HG03460 (cell line): ENCODE measurements at regions not wholly inside any gene's neighbourhood (a gene's known extent, or its start where the extent isn't known, plus 50 kb on each side); places are given as distances from the start of the nearest gene placed in this dataset.
A peak's percentile ranks its signal among the peaks of the same experiment; 100 is the strongest.

ENCODE experiments used
- ATAC-seq: cut with Tn5 transposase; IDR thresholded peaks from one replicate; pipeline ENCODE4 v1.9.1; 2021; ENCODE audit not compliant: unreplicated experiment

DNA sequence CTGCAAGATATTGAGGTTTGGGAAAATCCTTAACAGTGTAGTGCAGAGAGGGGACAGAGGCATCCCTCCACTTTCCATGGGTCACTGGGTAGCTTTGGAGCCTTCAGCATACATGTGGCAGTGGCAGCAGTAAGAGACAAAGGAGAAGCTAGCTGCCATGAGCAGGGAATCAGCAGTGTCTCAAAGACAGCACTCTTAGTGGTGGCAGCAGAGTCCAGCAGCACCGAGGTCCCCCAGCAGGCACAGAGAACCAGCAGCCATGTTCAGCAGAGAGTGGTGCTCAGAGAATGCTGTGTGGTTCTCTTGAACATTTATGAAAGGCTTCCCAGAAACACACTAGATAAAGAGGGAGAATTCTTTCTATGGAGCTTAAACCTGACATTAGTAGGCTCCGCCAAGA is 308.5 kb downstream of the CENPC start:
- no peak for ATAC-seq

- ATAC-seq, result no peak
These were observed 309.0 kb downstream of the CENPC start for GRCh38 chr4:67236318-67236717.

DNA sequence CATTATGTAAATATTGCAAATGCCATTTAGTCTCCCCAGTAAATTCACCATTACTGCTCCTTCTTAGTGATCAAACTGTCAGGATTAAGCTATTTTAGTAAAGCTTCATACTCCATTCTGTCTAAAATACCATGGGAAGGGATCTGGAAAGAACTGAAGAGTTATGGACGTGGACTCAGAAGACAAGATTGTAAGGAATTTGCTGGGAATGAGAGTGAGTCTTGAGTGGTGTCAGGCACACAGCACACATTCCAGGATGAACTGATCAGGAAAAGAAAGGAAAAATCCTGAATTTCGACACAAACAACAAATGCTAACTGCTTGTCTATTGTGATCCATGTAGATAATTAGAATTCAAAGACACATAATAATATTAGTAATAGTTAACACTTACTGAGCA is 311.0 kb downstream of the CENPC start:
- no peak for ATAC-seq

- no peak for ATAC-seq
These were observed 316.2 kb downstream of the CENPC start for GRCh38 chr4:67229148-67229547.

DNA sequence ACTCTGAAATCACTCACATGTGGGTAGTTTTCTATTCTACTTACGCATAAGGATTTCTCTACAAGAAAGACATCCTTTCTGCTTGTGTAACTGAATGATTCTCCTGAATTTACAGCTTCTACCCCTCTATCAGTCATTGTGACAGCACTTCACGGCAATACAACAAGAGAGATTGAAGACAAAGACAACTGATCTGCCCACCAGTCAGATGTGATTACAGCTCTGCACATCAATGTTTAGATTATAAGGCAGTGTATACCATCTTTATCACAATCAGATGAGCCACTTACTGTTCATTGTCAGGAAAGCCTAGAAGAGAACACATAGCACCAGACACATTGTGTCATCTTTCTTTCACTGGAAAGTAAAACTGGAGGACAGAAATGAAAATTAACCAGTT is 324.4 kb downstream of the CENPC start:
- no peak for ATAC-seq

- no peak for ATAC-seq
These were observed 326.4 kb downstream of the CENPC start for GRCh38 chr4:67218883-67219282.

GRCh38 chr4:67207941-67208441 is 337.3 kb downstream of the CENPC start:
- no peak for ATAC-seq

DNA sequence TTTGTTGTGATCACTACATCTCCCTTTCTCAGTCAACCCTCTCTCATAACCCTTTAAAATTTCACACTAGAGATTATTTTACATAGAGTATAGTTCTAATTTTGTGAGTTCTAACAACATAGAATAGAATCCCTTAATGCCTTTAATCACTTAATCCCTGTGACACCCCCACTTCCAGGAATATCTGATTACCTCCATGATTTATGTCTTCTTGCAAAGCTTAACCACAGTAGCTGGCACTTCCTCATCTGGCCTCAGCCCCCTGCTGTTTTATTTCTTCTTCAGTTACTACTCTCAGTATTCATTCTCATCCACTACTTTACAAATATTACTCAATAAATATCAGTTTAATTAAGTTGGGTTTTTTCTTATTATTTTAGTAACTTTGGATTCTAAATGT is 340.9 kb downstream of the CENPC start:
- ATAC-seq, result no peak

- ATAC-seq, result no peak
These were observed 344.0 kb downstream of the CENPC start for GRCh38 chr4:67201334-67201733.

GRCh38 chr4:67198727-67199126 is 346.6 kb downstream of the CENPC start:
- ATAC-seq, result no peak

DNA sequence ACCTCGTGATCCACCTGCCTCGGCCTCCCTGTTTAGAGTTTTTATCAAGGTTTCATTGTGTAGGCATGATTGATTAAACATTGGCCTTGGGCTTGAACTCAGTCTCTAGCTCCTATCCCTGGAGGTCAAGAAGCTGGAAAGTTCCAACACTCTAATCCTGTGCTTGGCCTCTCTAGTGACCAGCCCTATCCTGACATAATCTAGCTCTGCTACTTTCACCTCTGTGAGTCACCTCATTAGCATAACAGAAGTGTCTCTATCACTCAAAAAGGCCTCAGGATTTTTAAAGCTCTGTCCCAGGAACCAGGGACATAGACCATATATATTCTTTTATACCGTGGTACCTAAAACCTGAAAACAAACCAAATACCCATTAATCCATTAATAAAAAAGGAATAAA is 377.5 kb downstream of the CENPC start:
- ATAC-seq, result no peak

DNA sequence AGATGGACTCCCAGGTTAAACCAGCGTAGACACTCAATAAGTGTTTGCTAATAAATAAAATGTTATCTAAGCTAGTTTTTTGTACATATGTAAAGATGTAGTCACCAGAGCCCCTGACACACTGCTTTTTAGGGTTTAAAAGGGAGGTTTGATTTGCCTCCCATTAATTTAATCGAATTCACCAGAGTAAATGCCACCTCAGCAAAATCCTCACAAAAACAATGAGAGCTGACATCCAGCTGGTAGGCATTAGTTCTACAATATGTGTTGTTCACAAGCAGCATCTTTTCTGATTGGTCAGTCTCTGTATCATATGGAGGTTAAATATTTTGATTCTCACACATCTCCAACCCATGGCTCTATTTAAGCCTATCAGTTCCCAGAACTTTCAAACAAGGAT is 382.6 kb downstream of the CENPC start:
- ATAC-seq, result no peak

DNA sequence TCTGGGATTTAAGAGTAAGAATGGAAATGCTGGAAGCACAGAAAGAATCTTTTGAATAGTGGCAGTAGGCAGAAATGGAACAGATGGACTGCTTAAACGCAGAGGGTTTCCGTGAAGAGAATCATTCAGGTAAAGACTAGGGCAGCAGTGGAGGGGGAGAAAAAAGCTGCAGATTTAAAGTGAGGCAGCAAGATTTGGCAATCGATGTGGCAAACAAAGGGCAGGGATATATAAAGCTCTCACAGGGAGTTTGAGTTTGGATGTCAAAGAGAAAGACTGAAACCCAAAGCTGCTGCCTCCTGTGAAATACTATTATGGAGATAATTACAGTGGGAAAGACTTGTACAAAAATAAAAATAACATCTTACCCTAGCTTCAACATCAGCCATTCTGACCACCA is 384.0 kb downstream of the CENPC start:
- ATAC-seq, result no peak

GRCh38 chr4:67160394-67160793 is 384.9 kb downstream of the CENPC start:
- no peak for ATAC-seq

- ATAC-seq, result no peak
These were observed 386.6 kb downstream of the CENPC start for GRCh38 chr4:67158666-67159065.

- ATAC-seq, result no peak
These were observed 392.3 kb downstream of the CENPC start for GRCh38 chr4:67152976-67153375.

GRCh38 chr4:67151376-67152343 is 393.6 kb downstream of the CENPC start:
- no peak for ATAC-seq

GRCh38 chr4:67141586-67141985 is 403.7 kb downstream of the CENPC start:
- no peak for ATAC-seq

DNA sequence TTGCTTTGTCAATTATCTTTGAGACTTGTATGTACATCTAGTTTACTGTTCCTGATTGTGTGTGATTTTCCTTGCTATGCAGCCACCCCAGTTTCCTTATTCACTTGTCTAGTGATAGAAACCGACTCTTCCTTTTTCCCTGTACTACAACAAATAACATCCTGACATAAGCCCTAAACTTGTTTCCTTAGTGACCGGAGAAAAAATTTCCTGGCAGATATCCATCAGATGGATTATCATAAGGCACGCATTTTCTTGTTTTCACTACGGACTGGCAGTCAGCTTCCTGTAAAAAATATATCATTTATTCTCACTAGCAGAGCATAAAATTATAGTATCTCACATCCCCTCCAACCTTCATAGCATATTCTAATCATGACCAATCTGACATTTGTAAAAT is 410.7 kb downstream of the CENPC start:
- ATAC-seq, result no peak

DNA sequence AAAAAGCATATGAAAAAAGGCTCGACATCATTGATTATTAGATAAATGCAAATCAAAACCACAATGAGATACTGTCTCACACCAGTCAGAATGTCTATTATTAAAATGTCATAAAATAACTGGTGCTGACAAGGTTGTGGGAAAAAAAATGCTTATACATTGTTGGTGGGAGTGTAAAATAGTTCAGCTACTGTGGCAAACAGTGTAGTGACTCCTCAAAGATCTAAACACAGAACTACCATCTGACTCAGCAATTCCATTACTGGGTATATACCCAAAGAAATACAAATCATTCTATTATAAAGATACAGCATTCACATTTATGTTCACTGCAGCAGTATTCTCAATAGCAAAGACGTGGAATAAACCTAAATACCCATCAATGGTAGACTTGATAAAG is 412.1 kb downstream of the CENPC start:
- no peak for ATAC-seq

- peak; percentile 84 for ATAC-seq
These were observed 414.1 kb downstream of the CENPC start for GRCh38 chr4:67131224-67131623.

DNA sequence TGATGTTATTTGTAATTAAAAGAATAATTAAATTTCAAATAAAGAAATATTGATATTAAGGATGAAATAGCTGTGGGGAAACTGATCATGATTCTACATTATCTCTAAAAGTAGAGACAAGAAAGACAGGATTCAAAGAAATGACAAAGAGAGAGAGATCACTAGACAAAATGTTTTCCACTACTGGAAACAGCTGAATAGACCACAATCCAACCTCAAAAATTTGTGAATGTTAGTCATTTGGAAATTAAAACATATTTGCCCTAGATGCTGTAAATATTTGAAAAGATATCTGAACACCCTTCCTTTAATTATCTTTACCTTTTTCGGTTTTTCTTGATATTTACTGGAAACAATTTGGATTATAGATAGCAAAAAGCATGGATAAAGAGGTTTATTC is 414.9 kb downstream of the CENPC start:
- ATAC-seq, result no peak

DNA sequence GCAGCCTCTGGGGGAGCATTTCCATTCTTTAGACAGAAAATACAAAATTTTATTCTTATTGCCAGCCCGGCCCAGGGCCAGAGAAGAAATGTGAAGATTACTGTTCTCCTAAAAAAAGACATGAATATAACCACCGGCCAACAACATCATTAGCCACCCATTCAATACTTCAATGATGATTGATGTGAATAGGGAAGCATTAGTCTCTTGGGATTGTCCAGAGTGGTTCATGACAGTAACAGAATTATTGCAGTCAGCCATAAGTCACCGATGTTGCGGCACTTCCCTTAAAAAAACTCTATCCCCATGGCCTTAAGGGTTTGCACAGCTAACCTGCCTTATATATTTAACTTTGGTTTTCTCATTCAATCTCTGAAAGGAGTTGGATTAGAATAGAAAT is 418.7 kb downstream of the CENPC start:
- no peak for ATAC-seq
